OCI-LY1 (cell line): ENCODE measurements at regions not wholly inside any gene's neighbourhood (a gene's known extent, or its start where the extent isn't known, plus 50 kb on each side); places are given as distances from the start of the nearest gene placed in this dataset.

Source experiments
- H2AFZ ChIP-seq: fragments of 200-600 bp; sonication (generic), shearing (Covaris generic); 2 replicates; pipeline ENCODE4 v1.6.0; 2014; ENCODE audit warnings: antibody characterized with exemption, mild to moderate bottlenecking, low read length
- H3F3A ChIP-seq: fragments of 200-600 bp; sonication (generic), shearing (Covaris generic); 2 replicates; pipeline ENCODE4 v1.6.0; 2014; ENCODE audit warnings: mild to moderate bottlenecking, antibody characterized with exemption, low read length, moderate library complexity; ENCODE audit not compliant: insufficient read depth
- H3K27ac ChIP-seq: fragments of 200-600 bp; sonication (generic); 2 replicates; pipeline ENCODE4 v1.5.1; 2014; ENCODE audit warnings: low read length, mixed run types, mild to moderate bottlenecking, low read depth; ENCODE audit not compliant: poor library complexity, severe bottlenecking
- H3K27me3 ChIP-seq: fragments of 200-600 bp; sonication (generic); 2 replicates; pipeline ENCODE4 v1.6.0; 2014; ENCODE audit warnings: antibody characterized with exemption, mild to moderate bottlenecking, low read length, moderate library complexity; ENCODE audit not compliant: insufficient read depth
- H3K36me3 ChIP-seq: fragments of 200-600 bp; sonication (generic); 2 replicates; pipeline ENCODE4 v1.6.1; 2014; ENCODE audit warnings: mild to moderate bottlenecking, antibody characterized with exemption, low read length, moderate library complexity, mixed read lengths; ENCODE audit not compliant: insufficient read depth
- H3K4me1 ChIP-seq: fragments of 200-600 bp; sonication (generic); 2 replicates; pipeline ENCODE4 v1.5.1; 2014; ENCODE audit warnings: mild to moderate bottlenecking, low read length, moderate library complexity; ENCODE audit not compliant: insufficient read depth, severe bottlenecking
- H3K4me2 ChIP-seq: fragments of 200-600 bp; sonication (generic), shearing (Covaris generic); 2 replicates; pipeline ENCODE4 v1.6.1; 2014; ENCODE audit warnings: low read length
- H3K4me3 ChIP-seq: fragments of 200-600 bp; sonication (generic); 2 replicates; pipeline ENCODE4 v1.5.1; 2014; ENCODE audit warnings: low read length, low read depth, mild to moderate bottlenecking, mixed read lengths; ENCODE audit not compliant: poor library complexity, severe bottlenecking
- H3K79me2 ChIP-seq: fragments of 200-600 bp; shearing (Covaris generic); 2 replicates; pipeline ENCODE4 v1.6.1; 2016; ENCODE audit warnings: mixed run types, low read length, mixed read lengths; ENCODE audit not compliant: insufficient read depth
- H3K9ac ChIP-seq: fragments of 200-600 bp; sonication (generic), shearing (Covaris generic); 2 replicates; pipeline ENCODE4 v1.6.1; 2014; ENCODE audit warnings: mild to moderate bottlenecking, low read length, mixed read lengths
- H3K9me2 ChIP-seq: fragments of 200-600 bp; sonication (generic), shearing (Covaris generic); 2 replicates; pipeline ENCODE4 v1.6.1; 2014; ENCODE audit warnings: low read depth, mild to moderate bottlenecking, low read length, mixed read lengths
- H3K9me3 ChIP-seq: fragments of 200-600 bp; shearing (Covaris generic); 2 replicates; pipeline ENCODE4 v1.6.1; 2014; ENCODE audit warnings: low read length, mixed read lengths
- H4K20me1 ChIP-seq: fragments of 200-600 bp; sonication (generic), shearing (Covaris generic); 2 replicates; pipeline ENCODE4 v1.6.0; 2016; ENCODE audit warnings: mild to moderate bottlenecking, low read length; ENCODE audit not compliant: insufficient read depth
- CTCF ChIP-seq: fragments of 200-600 bp; sonication (generic), shearing (Covaris generic); IDR thresholded peaks from 2 replicates; pipeline ENCODE4 v1.5.1; 2017; ENCODE audit warnings: mild to moderate bottlenecking, antibody characterized with exemption, low read length, moderate library complexity, mixed read lengths
- EZH2 ChIP-seq: fragments of 200-600 bp; sonication (generic), shearing (Covaris generic); IDR thresholded peaks from 2 replicates; pipeline ENCODE4 v1.8.0; 2017; ENCODE audit warnings: borderline replicate concordance, mixed run types, mild to moderate bottlenecking, antibody characterized with exemption, low read length, moderate library complexity, mixed read lengths

- Histone ChIP-seq H3K4me3 (no peak overlapping the region), H3K79me2 (no peaks in the 10 kb centered on the region), H3K27ac (no peak overlapping the region), H3K9me3 (no peaks in the 10 kb centered on the region), H2AFZ (no peak overlapping the region), H3K27me3 (no peaks in the 10 kb centered on the region), H3K9me2 (no peaks in the 10 kb centered on the region), H3K9ac (no peak overlapping the region), H3F3A (no peaks in the 10 kb centered on the region), H3K36me3 (no peaks in the 10 kb centered on the region), H3K4me1 (no peaks in the 10 kb centered on the region), H4K20me1 (no peaks in the 10 kb centered on the region), H3K4me2 (no peak overlapping the region)
- no peak for TF ChIP-seq CTCF
- TF ChIP-seq EZH2 = no peak
Measured at GRCh38 chr4:123144616-123145015, 222.2 kb upstream of the NUDT6 start.

GRCh38 chr4:123158576-123158975, 236.2 kb upstream of the NUDT6 start:
- H3K36me3 ChIP-seq = no peaks in the 10 kb centered on the region

GRCh38 chr4:123159479-123159878, 237.1 kb upstream of the NUDT6 start:
- Histone ChIP-seq H3K9ac (no peak overlapping the region), H3K4me3 (no peak overlapping the region), H4K20me1 (no peaks in the 10 kb centered on the region), H3K36me3 (no peaks in the 10 kb centered on the region), H3K4me1 (no peaks in the 10 kb centered on the region), H3K27ac (no peak overlapping the region), H3K9me2 (no peaks in the 10 kb centered on the region), H3F3A (no peaks in the 10 kb centered on the region), H3K27me3 (no peaks in the 10 kb centered on the region), H3K9me3 (no peaks in the 10 kb centered on the region), H3K4me2 (no peak overlapping the region), H3K79me2 (no peaks in the 10 kb centered on the region), H2AFZ (no peak overlapping the region)
- TF ChIP-seq CTCF (no peak), EZH2 (no peak)

More at GRCh38 chr4:123158576-123158975, 236.2 kb upstream of the NUDT6 start:
- no peaks in the 10 kb centered on the region for H4K20me1 ChIP-seq
- no peaks in the 10 kb centered on the region for H3K9me3 ChIP-seq
- H3K27me3 ChIP-seq = no peaks in the 10 kb centered on the region
- H3F3A ChIP-seq = no peaks in the 10 kb centered on the region
- no peak overlapping the region for H3K9ac ChIP-seq
- no peaks in the 10 kb centered on the region for H3K79me2 ChIP-seq
- no peak overlapping the region for H2AFZ ChIP-seq
- no peak overlapping the region for H3K27ac ChIP-seq
- H3K9me2 ChIP-seq = no peaks in the 10 kb centered on the region
- TF ChIP-seq EZH2 (no peak), CTCF (no peak)
- H3K4me2 ChIP-seq = no peak overlapping the region
- H3K4me3 ChIP-seq = no peak overlapping the region
- H3K4me1 ChIP-seq = no peaks in the 10 kb centered on the region
